Muscle of leg (tissue), 3 donors: ENCODE measurements at regions not wholly inside any gene's neighbourhood (a gene's known extent, or its start where the extent isn't known, plus 50 kb on each side); places are given as distances from the start of the nearest gene placed in this dataset.
A peak's percentile ranks its signal among the peaks of the same experiment; 100 is the strongest.

Experiments
- DNase-seq: peaks from one replicate; pipeline ENCODE4 v3.0.0; 2013
- H3K27ac ChIP-seq: one replicate; pipeline ENCODE4 v1.5.1; 2013; ENCODE audit warnings: mild to moderate bottlenecking, low read length, control low read depth
- H3K27me3 ChIP-seq: one replicate; pipeline ENCODE4 v1.6.1; 2013; ENCODE audit warnings: low read length; ENCODE audit not compliant: control insufficient read depth, insufficient read depth
- H3K36me3 ChIP-seq: one replicate; pipeline ENCODE4 v1.6.1; 2013; ENCODE audit warnings: low read length; ENCODE audit not compliant: control insufficient read depth, insufficient read depth
- H3K4me1 ChIP-seq: one replicate; pipeline ENCODE4 v1.6.1; 2013; ENCODE audit warnings: low read length; ENCODE audit not compliant: control insufficient read depth, insufficient read depth
- H3K4me3 ChIP-seq: one replicate; pipeline ENCODE4 v1.5.1; 2013; ENCODE audit warnings: low read length, control low read depth
- H3K9me3 ChIP-seq: replicated peaks from 2 replicates; pipeline ENCODE4 v1.6.1; 2013; ENCODE audit warnings: low read depth, low read length; ENCODE audit not compliant: control insufficient read depth
- WGBS: methylation state at CpG from one replicate; pipeline ENCODE4 v1.1.5; 2013; ENCODE audit warnings: missing lambda C conversion rate; ENCODE audit not compliant: insufficient coverage; 5-methylcytosine and 5-hydroxymethylcytosine counted together

GRCh38 chr21:23218667-23219066, 2220.5 kb downstream of the NCAM2 start:
- Histone ChIP-seq H3K4me1 (no peaks in the 10 kb centered on the region), H3K4me3 (no peak overlapping the region), H3K27ac (no peak overlapping the region), H3K27me3 (no peaks in the 10 kb centered on the region), H3K36me3 (no peaks in the 10 kb centered on the region), H3K9me3 (no peaks in the 10 kb centered on the region)
- DNase-seq: peak; percentile 18
- no CpG with 5 or more reads among the region's 1 CpG for WGBS

- no peaks in the 10 kb centered on the region for H3K36me3 ChIP-seq
Observed at GRCh38 chr21:23217597-23217996, 2219.4 kb downstream of the NCAM2 start.

GRCh38 chr21:23215261-23215660, 2217.1 kb downstream of the NCAM2 start:
- Histone ChIP-seq H3K4me3 (no peak overlapping the region), H3K4me1 (no peaks in the 10 kb centered on the region), H3K36me3 (no peaks in the 10 kb centered on the region), H3K9me3 (peaks cover 9% of the 10 kb centered on the region), H3K27ac (no peak overlapping the region), H3K27me3 (no peaks in the 10 kb centered on the region)
- DNase-seq: peak; percentile 61
- WGBS: no CpG with 5 or more reads among the region's 1 CpG

More at GRCh38 chr21:23217597-23217996, 2219.4 kb downstream of the NCAM2 start:
- no peak overlapping the region for H3K4me3 ChIP-seq
- H3K27ac ChIP-seq: no peak overlapping the region
- no peaks in the 10 kb centered on the region for H3K4me1 ChIP-seq
- no peaks in the 10 kb centered on the region for H3K27me3 ChIP-seq
- H3K9me3 ChIP-seq: peaks cover 7% of the 10 kb centered on the region
- no peak for DNase-seq
- WGBS: no CpG with 5 or more reads among the region's 1 CpG
